A673 (cell line): ENCODE measurements at regions not wholly inside any gene's neighbourhood (a gene's known extent, or its start where the extent isn't known, plus 50 kb on each side); places are given as distances from the start of the nearest gene placed in this dataset.

Source experiments
- EZH2 ChIP-seq: fragments of 200-600 bp; sonication (generic); IDR thresholded peaks from 2 replicates; pipeline ENCODE4 v1.6.1; 2017; ENCODE audit warnings: borderline replicate concordance, low read depth, mild to moderate bottlenecking, mixed read lengths, antibody characterized with exemption, low read length; ENCODE audit not compliant: poor library complexity, severe bottlenecking
- TF ChIP-seq, protein P1 (sequence below): fragments of 300-800, 200-600 bp; sonication (generic); conservative IDR thresholded peaks from 2 replicates; pipeline ENCODE4 v1.5.1; 2017; ENCODE audit warnings: low read depth, mild to moderate bottlenecking, antibody characterized with exemption, low read length, moderate library complexity, mixed read lengths

DNA sequence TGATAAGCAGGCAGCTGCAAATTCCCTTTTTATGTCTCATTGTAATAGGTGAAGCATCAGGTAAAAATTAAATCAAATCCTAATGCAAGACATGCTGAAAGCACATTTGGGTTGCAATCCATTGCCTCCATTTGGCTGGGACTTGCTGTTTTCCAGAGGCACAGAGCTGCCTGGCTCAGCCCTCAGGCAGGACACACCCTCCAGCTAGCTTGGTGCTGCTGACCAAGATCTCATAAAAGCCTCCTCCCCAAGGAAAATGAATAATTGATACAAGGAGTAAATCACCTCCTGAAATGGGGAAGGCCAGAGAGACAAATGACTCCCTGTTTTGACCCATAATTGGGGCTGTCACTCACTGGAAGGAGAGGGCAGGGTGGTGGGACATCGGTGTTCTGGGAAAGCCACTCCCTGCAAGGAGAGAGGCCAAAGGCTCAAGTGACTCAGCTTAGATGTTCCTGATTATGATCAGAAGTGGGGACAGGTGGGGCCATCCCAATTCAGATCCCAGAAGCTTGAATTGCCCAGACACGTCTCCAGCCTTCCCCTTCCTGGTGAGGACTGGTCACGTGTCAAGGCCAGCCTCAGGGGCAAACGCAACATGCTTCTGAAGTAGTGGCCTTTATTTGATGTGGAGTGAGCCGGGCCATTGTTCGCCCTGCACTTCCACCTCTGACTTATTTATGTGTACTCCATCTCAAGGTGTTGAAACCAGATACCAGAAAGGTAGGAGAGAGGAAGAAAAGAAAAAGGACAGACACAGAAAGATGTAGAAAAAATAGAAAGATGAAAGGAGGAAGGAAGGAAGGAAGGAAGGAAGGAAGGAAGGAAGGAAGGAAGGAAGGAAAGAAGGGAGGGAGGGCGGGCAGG is 773.7 kb downstream of the BCL11B start:
- TF ChIP-seq, protein P1, sequence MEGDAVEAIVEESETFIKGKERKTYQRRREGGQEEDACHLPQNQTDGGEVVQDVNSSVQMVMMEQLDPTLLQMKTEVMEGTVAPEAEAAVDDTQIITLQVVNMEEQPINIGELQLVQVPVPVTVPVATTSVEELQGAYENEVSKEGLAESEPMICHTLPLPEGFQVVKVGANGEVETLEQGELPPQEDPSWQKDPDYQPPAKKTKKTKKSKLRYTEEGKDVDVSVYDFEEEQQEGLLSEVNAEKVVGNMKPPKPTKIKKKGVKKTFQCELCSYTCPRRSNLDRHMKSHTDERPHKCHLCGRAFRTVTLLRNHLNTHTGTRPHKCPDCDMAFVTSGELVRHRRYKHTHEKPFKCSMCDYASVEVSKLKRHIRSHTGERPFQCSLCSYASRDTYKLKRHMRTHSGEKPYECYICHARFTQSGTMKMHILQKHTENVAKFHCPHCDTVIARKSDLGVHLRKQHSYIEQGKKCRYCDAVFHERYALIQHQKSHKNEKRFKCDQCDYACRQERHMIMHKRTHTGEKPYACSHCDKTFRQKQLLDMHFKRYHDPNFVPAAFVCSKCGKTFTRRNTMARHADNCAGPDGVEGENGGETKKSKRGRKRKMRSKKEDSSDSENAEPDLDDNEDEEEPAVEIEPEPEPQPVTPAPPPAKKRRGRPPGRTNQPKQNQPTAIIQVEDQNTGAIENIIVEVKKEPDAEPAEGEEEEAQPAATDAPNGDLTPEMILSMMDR = no peak
- no peak for TF ChIP-seq EZH2
